KMS-11 (cell line): ENCODE measurements at regions not wholly inside any gene's neighbourhood (a gene's known extent, or its start where the extent isn't known, plus 50 kb on each side); places are given as distances from the start of the nearest gene placed in this dataset.

ENCODE experiments used
- H2AFZ ChIP-seq: fragments of 200-600 bp; sonication (generic); 2 replicates; pipeline ENCODE4 v1.6.1; 2016; ENCODE audit warnings: antibody characterized with exemption, mixed run types, low read depth
- H3K27ac ChIP-seq: fragments of 200-600 bp; sonication (generic); 2 replicates; pipeline ENCODE4 v1.6.1; 2016; ENCODE audit warnings: mild to moderate bottlenecking, mixed run types
- H3K27me3 ChIP-seq: fragments of 200-600 bp; sonication (generic); 2 replicates; pipeline ENCODE4 v1.6.1; 2017; ENCODE audit warnings: mild to moderate bottlenecking, low read depth, mixed run types, moderate library complexity; ENCODE audit not compliant: insufficient read depth
- H3K36me3 ChIP-seq: fragments of 200-600 bp; sonication (generic); 2 replicates; pipeline ENCODE4 v1.6.1; 2017; ENCODE audit warnings: mild to moderate bottlenecking, mixed run types; ENCODE audit not compliant: insufficient read depth
- H3K4me1 ChIP-seq: fragments of 200-600 bp; sonication (generic); 2 replicates; pipeline ENCODE4 v1.6.1; 2016; ENCODE audit warnings: mild to moderate bottlenecking, low read depth, mixed run types; ENCODE audit not compliant: poor library complexity, severe bottlenecking
- H3K4me2 ChIP-seq: fragments of 200-600 bp; sonication (generic); 2 replicates; pipeline ENCODE4 v1.7.0; 2016; ENCODE audit warnings: mild to moderate bottlenecking, mixed run types
- H3K4me3 ChIP-seq: fragments of 200-600 bp; sonication (generic); IDR thresholded peaks from 2 replicates; pipeline ENCODE4 v1.6.1; 2017; ENCODE audit warnings: low read depth, low read length, mixed read lengths; ENCODE audit not compliant: insufficient read depth
- H3K79me2 ChIP-seq: fragments of 200-600 bp; sonication (generic); 2 replicates; pipeline ENCODE4 v1.6.1; 2016; ENCODE audit warnings: low read depth, mixed run types; ENCODE audit not compliant: insufficient read depth
- H3K9ac ChIP-seq: fragments of 200-600 bp; sonication (generic); 2 replicates; pipeline ENCODE4 v1.6.1; 2016; ENCODE audit warnings: mild to moderate bottlenecking, mixed run types
- H4K20me1 ChIP-seq: fragments of 200-600 bp; sonication (generic); 2 replicates; pipeline ENCODE4 v1.6.1; 2016; ENCODE audit warnings: mild to moderate bottlenecking, mixed run types; ENCODE audit not compliant: insufficient read depth
- CTCF ChIP-seq: fragments of 200-600 bp; sonication (generic); conservative IDR thresholded peaks from 2 replicates; pipeline ENCODE4 v1.6.1; 2017; ENCODE audit warnings: low read depth, mild to moderate bottlenecking, antibody characterized with exemption, low read length, moderate library complexity, mixed read lengths

GRCh38 chr7:131235489-131236317 is 92.0 kb upstream of the MKLN1 start:
- H4K20me1 ChIP-seq = no peaks in the 10 kb centered on the region
- H2AFZ ChIP-seq = no peak overlapping the region
- no peak overlapping the region for H3K9ac ChIP-seq
- no peak for TF ChIP-seq CTCF
- H3K4me1 ChIP-seq = peaks cover 23% of the 10 kb centered on the region
- no peaks in the 10 kb centered on the region for H3K27me3 ChIP-seq
- no peaks in the 10 kb centered on the region for H3K36me3 ChIP-seq
- H3K4me2 ChIP-seq = no peak overlapping the region
- H3K4me3 ChIP-seq = no peak overlapping the region
- no peak overlapping the region for H3K27ac ChIP-seq
- H3K79me2 ChIP-seq = no peaks in the 10 kb centered on the region

GRCh38 chr7:131236318-131236672 is 91.4 kb upstream of the MKLN1 start:
- Histone ChIP-seq H3K4me1 (peaks cover 17% of the 10 kb centered on the region), H4K20me1 (no peaks in the 10 kb centered on the region), H3K79me2 (no peaks in the 10 kb centered on the region), H3K4me2 (no peak overlapping the region), H3K27me3 (no peaks in the 10 kb centered on the region), H3K4me3 (no peak overlapping the region), H3K36me3 (no peaks in the 10 kb centered on the region), H3K9ac (no peak overlapping the region), H2AFZ (no peak overlapping the region), H3K27ac (no peak overlapping the region)
- TF ChIP-seq CTCF = no peak

GRCh38 chr7:131238347-131238931 is 89.2 kb upstream of the MKLN1 start:
- Histone ChIP-seq H3K79me2 (no peaks in the 10 kb centered on the region), H4K20me1 (no peaks in the 10 kb centered on the region), H3K36me3 (no peaks in the 10 kb centered on the region), H2AFZ (no peak overlapping the region), H3K9ac (no peak overlapping the region), H3K4me3 (no peak overlapping the region), H3K27ac (no peak overlapping the region), H3K4me1 (no peaks in the 10 kb centered on the region), H3K27me3 (no peaks in the 10 kb centered on the region), H3K4me2 (no peak overlapping the region)
- TF ChIP-seq CTCF = no peak

GRCh38 chr7:131241386-131241785 is 86.3 kb upstream of the MKLN1 start:
- Histone ChIP-seq H4K20me1 (no peaks in the 10 kb centered on the region), H3K4me1 (no peaks in the 10 kb centered on the region), H3K4me2 (no peak overlapping the region), H3K9ac (no peak overlapping the region), H3K27me3 (no peaks in the 10 kb centered on the region), H3K36me3 (no peaks in the 10 kb centered on the region), H3K79me2 (no peaks in the 10 kb centered on the region), H2AFZ (no peak overlapping the region), H3K27ac (no peak overlapping the region), H3K4me3 (no peak overlapping the region)
- TF ChIP-seq CTCF = no peak
